GM12891 (cell line): ENCODE measurements at regions not wholly inside any gene's neighbourhood (a gene's known extent, or its start where the extent isn't known, plus 50 kb on each side); places are given as distances from the start of the nearest gene placed in this dataset.
"Not testable (repeated sequence)": the region's sequence is repeated elsewhere in the genome, so short reads cannot be mapped to it uniquely, and the experiment has no call there.

ENCODE experiments used
- DNase-seq: peaks from one replicate; pipeline ENCODE4 v3.0.0; 2011; ENCODE audit warnings: low spot score; ENCODE audit not compliant: insufficient read length
- FAIRE-seq: peaks from 2 replicates; lab custom pipeline; 2011; peaks lifted over from hg19 to GRCh38; lab: Jason Lieb, UNC
- PAX5 ChIP-seq: IDR thresholded peaks from 2 replicates; pipeline ENCODE4 v1.6.1; 2011; ENCODE audit warnings: low read length, moderate library complexity, mild to moderate bottlenecking; ENCODE audit not compliant: insufficient read depth, severe bottlenecking
- POLR2A ChIP-seq: IDR thresholded peaks from 2 replicates; pipeline ENCODE4 v1.6.1; 2011; ENCODE audit warnings: low read depth, low read length, control low read depth
- POLR2AphosphoS5 ChIP-seq: IDR thresholded peaks from 2 replicates; pipeline ENCODE4 v1.6.1; 2011; ENCODE audit warnings: low read depth, low read length, control low read depth
- POU2F2 ChIP-seq: IDR thresholded peaks from 2 replicates; pipeline ENCODE4 v1.6.1; 2011; ENCODE audit warnings: low read depth, mild to moderate bottlenecking, control low read depth, low read length, moderate library complexity
- SPI1 ChIP-seq: IDR thresholded peaks from 2 replicates; pipeline ENCODE4 v1.6.1; 2011; ENCODE audit warnings: low read depth, low read length, control low read depth
- TAF1 ChIP-seq: IDR thresholded peaks from 2 replicates; pipeline ENCODE4 v1.6.1; 2011; ENCODE audit warnings: low read depth, low read length, control low read depth

DNA sequence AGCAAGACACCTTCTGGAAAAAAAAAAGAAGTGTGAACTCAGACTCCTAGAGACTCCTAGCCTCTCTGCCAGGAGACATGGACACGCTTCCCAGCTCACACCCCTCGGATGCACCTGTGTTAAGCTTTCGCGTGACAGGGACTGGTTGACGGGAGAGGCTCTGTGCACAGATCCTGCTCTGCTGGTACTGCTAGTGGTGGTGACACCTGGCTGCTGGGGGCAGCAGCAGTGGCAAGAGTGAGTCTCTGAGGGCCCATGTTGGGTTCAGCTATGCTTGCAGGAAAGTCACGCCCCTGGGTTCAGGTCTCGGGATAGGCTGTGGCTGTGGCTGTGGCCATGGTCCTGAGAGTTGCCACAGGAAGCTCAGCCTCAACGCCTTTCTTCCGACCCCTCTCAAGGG is 81.1 kb downstream of the XRCC2 start:
- TF ChIP-seq POU2F2, result no peak

GRCh38 chr7:152591976-152592375 is 84.0 kb downstream of the XRCC2 start:
- DNase-seq, result no peak
- FAIRE-seq, result no peak
- no peak for TF ChIP-seq POLR2A
- no peak for TF ChIP-seq POLR2AphosphoS5
- no peak for TF ChIP-seq TAF1
- TF ChIP-seq SPI1, result no peak
- no peak for TF ChIP-seq POU2F2

More for the DNA sequence above, 81.1 kb downstream of the XRCC2 start:
- DNase-seq (no peak), FAIRE-seq (no peak)

DNA sequence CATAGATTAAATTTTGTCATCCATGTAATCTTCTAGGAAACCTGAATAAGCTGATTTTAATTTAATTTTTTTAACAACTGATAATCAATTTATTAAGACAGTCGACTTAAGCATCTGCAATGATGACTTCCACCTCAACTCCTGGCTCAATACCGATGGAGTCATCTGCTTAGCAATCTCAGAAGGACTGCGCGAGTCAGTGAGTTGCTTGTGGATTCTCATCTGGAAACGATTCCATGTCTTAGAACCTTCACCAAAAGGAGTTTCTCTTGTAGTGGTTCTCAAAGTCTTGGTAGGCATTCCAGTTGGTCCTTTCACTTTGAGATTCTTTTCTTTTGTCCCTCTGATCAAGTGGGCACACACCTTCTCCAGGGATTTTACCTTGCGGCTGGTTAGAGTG is 85.5 kb downstream of the XRCC2 start:
- no peak for DNase-seq
- TF ChIP-seq SPI1, result no peak
- no peak for TF ChIP-seq TAF1
- no peak for TF ChIP-seq POLR2A
- no peak for TF ChIP-seq PAX5
- no peak for TF ChIP-seq POLR2AphosphoS5
- no peak for TF ChIP-seq POU2F2
- FAIRE-seq, result no peak

- not testable (repeated sequence) for FAIRE-seq, DNase-seq
Observed at GRCh38 chr7:152589821-152590220, 86.1 kb downstream of the XRCC2 start.

DNA sequence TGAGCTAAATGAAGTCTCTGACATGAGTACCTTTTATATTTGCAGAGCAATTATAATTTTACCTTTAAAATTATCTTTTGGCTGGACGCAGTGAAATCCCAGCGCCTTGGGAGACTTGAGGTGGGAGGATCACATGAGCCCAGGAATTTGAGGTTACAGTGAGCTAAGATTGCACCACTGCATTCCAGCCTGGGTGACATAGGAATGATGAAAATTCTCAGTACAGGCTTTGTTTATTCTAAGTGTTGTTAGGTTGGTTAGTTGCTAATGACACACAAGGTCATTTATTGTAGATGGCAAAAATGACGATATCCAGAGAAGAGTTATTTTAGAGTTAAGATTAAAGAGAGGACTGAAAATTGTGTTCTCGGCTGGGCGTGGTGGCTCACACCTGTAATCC is 87.6 kb downstream of the XRCC2 start:
- no peak for DNase-seq
- TF ChIP-seq POU2F2 (no peak), SPI1 (no peak), POLR2A (no peak), TAF1 (no peak), PAX5 (no peak)
- no peak for FAIRE-seq

- no peak for DNase-seq
- TF ChIP-seq SPI1, result no peak
- TF ChIP-seq POU2F2, result no peak
- no peak for TF ChIP-seq PAX5
- no peak for TF ChIP-seq POLR2A
- no peak for TF ChIP-seq POLR2AphosphoS5
- TF ChIP-seq TAF1, result no peak
- FAIRE-seq, result no peak
Observed at GRCh38 chr7:152587366-152587765, 88.6 kb downstream of the XRCC2 start.

DNA sequence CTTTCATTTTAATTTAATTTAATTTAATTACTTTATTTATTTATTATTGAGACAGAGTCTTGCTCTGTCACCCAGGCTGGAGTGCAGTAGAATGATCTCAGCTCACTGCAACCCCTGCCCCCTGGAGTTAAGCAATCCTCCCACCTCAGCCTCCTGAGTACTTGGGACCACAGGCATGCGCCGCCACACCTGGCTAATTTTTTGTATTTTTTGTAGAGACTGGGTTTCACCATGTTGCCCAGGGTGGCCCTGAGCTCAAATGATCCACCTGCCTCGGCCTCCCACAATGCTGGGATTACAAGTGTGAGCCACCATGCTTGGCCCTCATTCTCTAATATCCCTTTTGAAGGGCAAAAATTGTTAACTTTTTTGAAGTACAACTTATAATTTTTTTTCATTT is 92.9 kb downstream of the XRCC2 start:
- DNase-seq (no peak), FAIRE-seq (no peak)
- no peak for TF ChIP-seq SPI1
- TF ChIP-seq TAF1, result no peak

- TF ChIP-seq POU2F2, result no peak
- no peak for TF ChIP-seq POLR2AphosphoS5
- TF ChIP-seq SPI1, result no peak
- no peak for TF ChIP-seq POLR2A
- no peak for TF ChIP-seq TAF1
- no peak for TF ChIP-seq PAX5
- FAIRE-seq, result no peak
- DNase-seq, result no peak
Observed at GRCh38 chr7:152579070-152579469, 96.9 kb downstream of the XRCC2 start.

GRCh38 chr7:152577339-152577738 is 98.6 kb downstream of the XRCC2 start:
- no peak for FAIRE-seq
- TF ChIP-seq POU2F2 (no peak), POLR2A (no peak), POLR2AphosphoS5 (no peak), PAX5 (no peak), TAF1 (no peak), SPI1 (no peak)
- DNase-seq, result no peak

DNA sequence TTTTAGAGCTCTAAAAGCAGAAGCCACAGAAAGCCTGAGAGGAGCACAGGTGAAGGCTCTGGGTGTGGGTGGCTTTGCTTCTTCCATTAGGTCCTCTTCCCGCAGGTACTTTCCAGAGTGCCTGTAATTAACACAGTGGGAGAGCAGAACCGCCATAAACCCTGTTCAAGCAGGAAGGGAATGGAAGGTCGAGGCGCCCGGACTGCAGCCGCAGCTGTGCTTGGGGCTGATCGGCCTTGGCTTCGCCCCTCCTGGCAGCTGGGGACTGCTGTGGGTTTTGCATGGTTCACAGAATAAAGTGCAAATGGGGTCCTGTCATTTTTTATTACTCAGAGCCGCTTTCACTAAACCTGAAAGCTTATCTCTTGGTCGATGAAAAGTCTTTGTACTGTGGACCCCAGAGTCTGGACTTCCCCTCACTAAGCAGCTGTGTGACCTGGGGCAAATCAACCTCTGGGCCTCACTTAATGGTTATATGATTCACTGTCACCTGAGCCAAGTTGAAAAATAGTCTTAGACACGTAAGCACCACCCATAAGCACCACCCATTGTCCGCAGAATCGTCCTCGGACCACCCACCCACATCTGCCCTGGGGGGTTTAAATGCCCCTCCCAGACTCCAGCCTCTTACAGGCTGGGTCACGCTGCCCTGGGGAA is 100.9 kb downstream of the XRCC2 start:
- DNase-seq, result peak; percentile 27
- TF ChIP-seq PAX5, result no peak
- TF ChIP-seq POLR2AphosphoS5, result no peak
- TF ChIP-seq POU2F2, result peak; percentile 39; the same call in 1 of the 2 replicates
- no peak for TF ChIP-seq TAF1
- peak; percentile 47; the same call in 1 of the 2 replicates for TF ChIP-seq SPI1
- TF ChIP-seq POLR2A, result no peak
- FAIRE-seq, result peak; percentile 65

- FAIRE-seq, DNase-seq: not testable (repeated sequence)
Observed at GRCh38 chr7:152573186-152573585, 102.8 kb downstream of the XRCC2 start.

DNA sequence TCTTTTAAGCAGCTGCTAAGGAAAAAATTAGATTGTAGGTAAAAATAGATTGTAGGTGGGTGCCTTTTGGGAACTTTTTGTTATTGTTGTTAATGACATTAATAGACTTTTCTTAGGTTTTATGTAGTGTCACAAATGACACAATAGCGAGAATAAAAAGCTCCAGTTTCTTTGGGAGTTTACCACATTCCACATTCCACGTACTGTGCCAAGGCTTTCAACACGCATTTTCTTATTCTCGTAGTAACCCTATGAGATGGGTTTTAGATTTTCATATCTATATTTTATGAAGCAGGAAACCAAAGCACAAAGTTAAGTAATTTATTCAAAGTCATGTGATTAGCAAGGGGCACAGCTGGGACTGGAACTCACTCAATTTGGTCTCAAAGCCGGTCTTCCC is 103.8 kb downstream of the XRCC2 start:
- FAIRE-seq (no peak), DNase-seq (no peak)
- TF ChIP-seq POU2F2 (no peak), TAF1 (no peak), SPI1 (no peak), POLR2A (no peak), POLR2AphosphoS5 (no peak), PAX5 (no peak)
